PC-3 (cell line): ENCODE measurements at regions not wholly inside any gene's neighbourhood (a gene's known extent, or its start where the extent isn't known, plus 50 kb on each side); places are given as distances from the start of the nearest gene placed in this dataset.

ENCODE experiments used
- ATAC-seq: fragments of 200-7000 bp; cut with Tn5 transposase; 2 replicates; pipeline ENCODE4 v1.9.1; 2020; ENCODE audit warnings: mild to moderate bottlenecking, moderate library complexity
- BruUV-seq: library from RNA; stranded (reverse); fragments of 400-500 nt; replicated peaks from 2 replicates; lab custom pipeline; 2021; lab: Mats Ljungman, UMichigan
- CTCF ChIA-PET: fragments of 300-600 bp; sonication (Branson Sonifier 250); formaldehyde crosslinking; loops from one replicate; lab custom pipeline; 2022; ENCODE audit warnings: antibody characterized with exemption; lab: Charles Lee
- POLR2A ChIA-PET: fragments of 300-600 bp; sonication (Branson Sonifier 250); formaldehyde crosslinking; loops from one replicate; lab custom pipeline; 2022; ENCODE audit warnings: antibody characterized with exemption; ENCODE audit not compliant: unreplicated experiment; lab: Charles Lee
- DNase-seq: peaks from one replicate; pipeline ENCODE4 v3.0.0-alpha.2; 2015
- H2AFZ ChIP-seq: fragments of 300-600 bp; sonication (generic); 2 replicates; pipeline ENCODE4 v1.6.0; 2016; ENCODE audit warnings: antibody characterized with exemption, low read length
- H3F3A ChIP-seq: fragments of 300-600 bp; sonication (generic); one replicate; pipeline ENCODE4 v1.6.0; 2017; ENCODE audit warnings: antibody characterized with exemption, low read length, control low read depth, mild to moderate bottlenecking; ENCODE audit not compliant: unreplicated experiment
- H3K27ac ChIP-seq: fragments of 300-600 bp; sonication (generic); 2 replicates; pipeline ENCODE4 v1.5.1; 2016; ENCODE audit warnings: mild to moderate bottlenecking, low read length
- H3K27me3 ChIP-seq: fragments of 300-600 bp; sonication (generic); 2 replicates; pipeline ENCODE4 v1.6.1; 2016; ENCODE audit warnings: low read length, mixed read lengths
- H3K36me3 ChIP-seq: fragments of 300-600 bp; sonication (generic); 2 replicates; pipeline ENCODE4 v1.6.1; 2016; ENCODE audit warnings: low read depth, mixed run types, low read length, mixed read lengths
- H3K4me1 ChIP-seq: fragments of 300-600 bp; sonication (generic); 2 replicates; pipeline ENCODE4 v1.5.1; 2016; ENCODE audit warnings: low read length; ENCODE audit not compliant: insufficient read depth
- H3K4me2 ChIP-seq: fragments of 300-600 bp; sonication (generic); 2 replicates; pipeline ENCODE4 v1.6.0; 2016; ENCODE audit warnings: low read length
- H3K4me3 ChIP-seq: fragments of 300-600 bp; sonication (generic); 2 replicates; pipeline ENCODE4 v1.5.1; 2016; ENCODE audit warnings: mild to moderate bottlenecking, low read length, mixed read lengths
- H3K79me2 ChIP-seq: fragments of 300-600 bp; sonication (generic); 2 replicates; pipeline ENCODE4 v1.6.1; 2017; ENCODE audit warnings: low read length, mixed read lengths
- H3K9ac ChIP-seq: fragments of 300-600 bp; sonication (generic); 2 replicates; pipeline ENCODE4 v1.6.0; 2016; ENCODE audit warnings: mild to moderate bottlenecking, low read length
- H3K9me2 ChIP-seq: fragments of 300-600 bp; sonication (generic); replicated peaks from 2 replicates; pipeline ENCODE4 v1.6.1; 2016; ENCODE audit warnings: mixed run types, low read length, mixed read lengths
- H3K9me3 ChIP-seq: fragments of 300-600 bp; sonication (generic); 2 replicates; pipeline ENCODE4 v1.6.1; 2016; ENCODE audit warnings: low read length, mixed read lengths
- H4K20me1 ChIP-seq: fragments of 300-600 bp; sonication (generic); 2 replicates; pipeline ENCODE4 v1.6.1; 2016; ENCODE audit warnings: low read length, mixed read lengths
- CTCF ChIP-seq: fragments of 300-600 bp; sonication (generic); conservative IDR thresholded peaks from 2 replicates; pipeline ENCODE4 v1.5.1; 2017; ENCODE audit warnings: antibody characterized with exemption, low read depth, mild to moderate bottlenecking, low read length
- EZH2 ChIP-seq: fragments of 300-600 bp; sonication (generic); IDR thresholded peaks from one replicate; pipeline ENCODE4 v1.6.1; 2017; ENCODE audit warnings: antibody characterized with exemption, mild to moderate bottlenecking, low read length; ENCODE audit not compliant: unreplicated experiment
- EZH2phosphoT487 ChIP-seq: fragments of 300-600 bp; sonication (generic); IDR thresholded peaks from 2 replicates; pipeline ENCODE4 v1.6.1; 2018; ENCODE audit warnings: mild to moderate bottlenecking, antibody characterized with exemption, low read length, borderline replicate concordance
- intact Hi-C: fragments of 100-400 bp; cut with micrococcal nuclease; formaldehyde crosslinking; loops from 2 replicates; pipeline ENCODE4 v1.9.0; 2023

DNA sequence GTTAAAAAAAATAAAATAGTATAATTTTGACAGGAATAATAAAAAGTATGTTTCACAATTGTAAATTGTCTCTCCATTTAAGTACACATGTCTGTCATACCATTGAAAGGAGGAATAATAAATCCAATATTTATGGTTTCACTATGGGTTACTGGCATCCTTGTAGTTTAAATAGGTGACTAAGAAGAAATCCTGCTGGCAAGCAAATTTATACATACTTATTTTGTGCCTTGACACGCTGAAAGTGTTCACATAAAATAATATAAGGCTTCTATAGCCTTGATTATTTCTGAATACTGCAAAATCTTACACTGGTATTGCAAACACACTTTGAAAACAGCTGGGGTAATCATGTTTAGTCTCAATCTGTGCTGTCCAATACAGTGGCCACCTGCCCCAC is 138.3 kb upstream of the ETAA1 start:
- intact Hi-C loops = loop anchor here (1.0 to 5.0 kb wide), 3 partner anchors 31 to 203 kb away; no protein-coding TSS in a partner anchor
- CTCF ChIA-PET = no interaction called here
- H4K20me1 ChIP-seq = no peaks in the 10 kb centered on the region
- no peak overlapping the region for H2AFZ ChIP-seq
- H3K27ac ChIP-seq = peak overlapping the region; percentile 97
- H3K79me2 ChIP-seq = no peaks in the 10 kb centered on the region
- TF ChIP-seq EZH2 (no peak), EZH2phosphoT487 (no peak), CTCF (no peak)
- no peak overlapping the region for H3K4me3 ChIP-seq
- H3K4me1 ChIP-seq = peaks cover 56% of the 10 kb centered on the region
- no peaks in the 10 kb centered on the region for H3K9me3 ChIP-seq
- no peaks in the 10 kb centered on the region for H3F3A ChIP-seq
- no peaks in the 10 kb centered on the region for H3K9me2 ChIP-seq
- H3K27me3 ChIP-seq = no peaks in the 10 kb centered on the region
- no TSS peak for BruUV-seq
- H3K4me2 ChIP-seq = peak overlapping the region; percentile 47
- DNase-seq (peak; percentile 37), ATAC-seq (no peak; the same call in 1 of the 2 replicates)
- POLR2A ChIA-PET = interaction anchor here (0.6 kb wide), 1 partner anchor 32 kb away, joined by 3 read pairs; no protein-coding TSS in a partner anchor
- no peaks in the 10 kb centered on the region for H3K36me3 ChIP-seq
- peak overlapping the region; percentile 89 for H3K9ac ChIP-seq

GRCh38 chr2:67259556-67260342 is 137.4 kb upstream of the ETAA1 start:
- intact Hi-C loops = loop anchor here (1.0 to 10.0 kb wide), 4 partner anchors 31 to 203 kb away; partner anchors contain the start of gene ETAA1

More at GRCh38 chr2:67259556-67260342, 137.4 kb upstream of the ETAA1 start:
- TF ChIP-seq EZH2phosphoT487 (no peak), CTCF (no peak), EZH2 (no peak)
- DNase-seq (peak; percentile 86), ATAC-seq (peak; percentile 66)
- Histone ChIP-seq H3K36me3 (no peaks in the 10 kb centered on the region), H3K27ac (peak overlapping the region; percentile 97), H3K27me3 (no peaks in the 10 kb centered on the region), H3K79me2 (no peaks in the 10 kb centered on the region), H3K4me1 (peaks cover 56% of the 10 kb centered on the region), H3K4me2 (peak overlapping the region; percentile 62), H3F3A (no peaks in the 10 kb centered on the region), H3K9me2 (no peaks in the 10 kb centered on the region), H3K9ac (peak overlapping the region; percentile 89), H3K9me3 (no peaks in the 10 kb centered on the region), H3K4me3 (no peak overlapping the region), H2AFZ (0 out of 2 replicates have a peak overlapping the region, but pooled peaks have one; percentile 16), H4K20me1 (no peaks in the 10 kb centered on the region)
- ChIA-PET POLR2A (interaction anchor here (0.6 kb wide), 1 partner anchor 32 kb away, joined by 3 read pairs; no protein-coding TSS in a partner anchor), CTCF (no interaction called here)
- no TSS peak for BruUV-seq
